Transverse colon (tissue), 3 donors: ENCODE measurements at regions not wholly inside any gene's neighbourhood (a gene's known extent, or its start where the extent isn't known, plus 50 kb on each side); places are given as distances from the start of the nearest gene placed in this dataset.

Source experiments
- POLR2A ChIP-seq: fragments of 450-650 bp; IDR thresholded peaks from one replicate; pipeline ENCODE4 v1.6.1; 2016; ENCODE audit warnings: antibody characterized with exemption, mild to moderate bottlenecking, moderate library complexity
- TF ChIP-seq, protein P1 (sequence below), 5 experiments: fragments of 200-600 bp in 3 of 5; fragments of 450-650 bp in 2 of 5; sonication (generic) in 3 of 5; IDR thresholded peaks; 1 replicate in 2 of 5; 2 replicates in 3 of 5; pipeline ENCODE4 v1.5.1; 2016 to 2017; ENCODE audit warnings: antibody characterized with exemption in 5 of 5, inconsistent platforms in 3 of 5, mild to moderate bottlenecking in 2 of 5, moderate library complexity in 1 of 5

DNA sequence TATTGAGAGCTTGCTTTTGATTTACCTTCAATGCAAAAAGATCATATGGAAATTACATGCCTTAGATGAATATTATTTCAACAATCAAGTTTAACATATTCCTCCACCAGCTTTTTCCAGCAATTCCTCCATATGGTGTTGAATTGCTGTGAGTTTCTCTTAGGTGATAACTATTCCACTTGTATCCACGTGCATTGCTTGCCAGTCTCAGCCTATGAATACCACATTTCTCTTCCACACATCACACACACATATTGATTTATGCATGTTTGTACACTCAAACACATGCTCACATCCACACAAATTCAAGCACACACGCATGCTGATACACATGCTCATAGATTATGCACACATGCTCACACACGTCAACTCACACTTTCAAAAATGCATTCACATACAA, 770.0 kb upstream of the LINC00305 start:
- TF ChIP-seq, protein P1, sequence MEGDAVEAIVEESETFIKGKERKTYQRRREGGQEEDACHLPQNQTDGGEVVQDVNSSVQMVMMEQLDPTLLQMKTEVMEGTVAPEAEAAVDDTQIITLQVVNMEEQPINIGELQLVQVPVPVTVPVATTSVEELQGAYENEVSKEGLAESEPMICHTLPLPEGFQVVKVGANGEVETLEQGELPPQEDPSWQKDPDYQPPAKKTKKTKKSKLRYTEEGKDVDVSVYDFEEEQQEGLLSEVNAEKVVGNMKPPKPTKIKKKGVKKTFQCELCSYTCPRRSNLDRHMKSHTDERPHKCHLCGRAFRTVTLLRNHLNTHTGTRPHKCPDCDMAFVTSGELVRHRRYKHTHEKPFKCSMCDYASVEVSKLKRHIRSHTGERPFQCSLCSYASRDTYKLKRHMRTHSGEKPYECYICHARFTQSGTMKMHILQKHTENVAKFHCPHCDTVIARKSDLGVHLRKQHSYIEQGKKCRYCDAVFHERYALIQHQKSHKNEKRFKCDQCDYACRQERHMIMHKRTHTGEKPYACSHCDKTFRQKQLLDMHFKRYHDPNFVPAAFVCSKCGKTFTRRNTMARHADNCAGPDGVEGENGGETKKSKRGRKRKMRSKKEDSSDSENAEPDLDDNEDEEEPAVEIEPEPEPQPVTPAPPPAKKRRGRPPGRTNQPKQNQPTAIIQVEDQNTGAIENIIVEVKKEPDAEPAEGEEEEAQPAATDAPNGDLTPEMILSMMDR (IDR thresholded peaks at IDR 0.05), result no peak
- no peak for TF ChIP-seq POLR2A
